Breast epithelium (tissue), 4 donors: ENCODE measurements at regions not wholly inside any gene's neighbourhood (a gene's known extent, or its start where the extent isn't known, plus 50 kb on each side); places are given as distances from the start of the nearest gene placed in this dataset.

ENCODE experiments used
- DNase-seq, 2 donors: peaks; one replicate each; pipeline ENCODE4 v3.0.0-alpha.2; 2019; ENCODE audit warnings: low spot score in 2 of 2
- H3K27ac ChIP-seq, 2 donors: fragments of 200-600 bp; sonication (generic) in 1 of 2; one replicate each; pipeline ENCODE4 v1.5.1; 2016 to 2019; ENCODE audit warnings: mild to moderate bottlenecking in 1 of 2
- H3K27me3 ChIP-seq, 2 donors: fragments of 200-600 bp; sonication (generic) in 1 of 2; one replicate each; pipeline versions ENCODE4 v1.5.1 to v1.6.0; 2017 to 2019; ENCODE audit warnings: control low read depth in 1 of 2, mild to moderate bottlenecking in 1 of 2
- H3K36me3 ChIP-seq: fragments of 200-600 bp; one replicate; pipeline ENCODE4 v1.5.1; 2019
- H3K4me1 ChIP-seq, 2 donors: fragments of 200-600 bp; sonication (generic); one replicate each; pipeline ENCODE4 v1.5.1; 2016 to 2019; ENCODE audit warnings: control low read depth in 1 of 2
- H3K4me3 ChIP-seq, 3 donors: fragments of 200-600 bp; sonication (generic); 1 replicate in 2 of 3; 2 replicates in 1 of 3; pipeline ENCODE4 v1.5.1; 2016 to 2019; ENCODE audit warnings: mild to moderate bottlenecking in 3 of 3, moderate library complexity in 2 of 3
- H3K9me3 ChIP-seq, 2 donors: fragments of 200-600 bp; sonication (generic) in 1 of 2; one replicate each; pipeline ENCODE4 v1.5.1; 2016 to 2019; ENCODE audit warnings: control low read depth in 1 of 2
- CTCF ChIP-seq, 3 donors: fragments of 450-650 bp; IDR thresholded peaks; one replicate each; pipeline ENCODE4 v1.5.1; 2016 to 2017; ENCODE audit warnings: antibody characterized with exemption in 3 of 3, mild to moderate bottlenecking in 3 of 3, moderate library complexity in 3 of 3
- POLR2A ChIP-seq: fragments of 450-650 bp; IDR thresholded peaks from one replicate; pipeline ENCODE4 v1.6.1; 2016; ENCODE audit warnings: antibody characterized with exemption, mild to moderate bottlenecking, moderate library complexity
- POLR2AphosphoS5 ChIP-seq, 3 donors: sonication (generic); formaldehyde crosslinking; IDR thresholded peaks; one replicate each; pipeline ENCODE4 v1.6.1; 2017; ENCODE audit warnings: antibody characterized with exemption in 3 of 3
- intact Hi-C: fragments of 100-400 bp; cut with DNase I; formaldehyde crosslinking; loops from one replicate; pipeline ENCODE4 v1.15.1; 2023; ENCODE audit warnings: low total_unique reads

- no peak for DNase-seq
- no peaks in the 10 kb centered on the region for H3K36me3 ChIP-seq
- intact Hi-C loops, result no loop called here
- no peaks in the 10 kb centered on the region for H3K27me3 ChIP-seq
- H3K4me3 ChIP-seq, result no peak overlapping the region
- no peak for TF ChIP-seq POLR2AphosphoS5 (IDR thresholded peaks at IDR 0.05)
- TF ChIP-seq CTCF (IDR thresholded peaks at IDR 0.05), result no peak
- TF ChIP-seq POLR2A, result no peak
- no peaks in the 10 kb centered on the region for H3K4me1 ChIP-seq
- no peak overlapping the region for H3K27ac ChIP-seq
- H3K9me3 ChIP-seq, result peaks cover 0 to 10% of the 10 kb centered on the region in 2 donors
These were observed 236.5 kb downstream of the RSL24D1 start for GRCh38 chr15:54960266-54960665.

GRCh38 chr15:54941417-54941816 lies 255.3 kb downstream of the RSL24D1 start:
- DNase-seq, result no peak
- Histone ChIP-seq H3K27ac (peak overlapping the region in 1 of 2 donors; percentile 19), H3K36me3 (no peaks in the 10 kb centered on the region), H3K27me3 (no peaks in the 10 kb centered on the region), H3K9me3 (no peaks in the 10 kb centered on the region), H3K4me3 (no peak overlapping the region), H3K4me1 (no peaks in the 10 kb centered on the region)
- intact Hi-C loops, result no loop called here
- TF ChIP-seq POLR2AphosphoS5 (IDR thresholded peaks at IDR 0.05), result no peak
- no peak for TF ChIP-seq CTCF (IDR thresholded peaks at IDR 0.05)
- TF ChIP-seq POLR2A, result no peak

- H3K4me1 ChIP-seq, result no peaks in the 10 kb centered on the region
- TF ChIP-seq POLR2A, result no peak
- TF ChIP-seq CTCF (IDR thresholded peaks at IDR 0.05), result no peak
- TF ChIP-seq POLR2AphosphoS5 (IDR thresholded peaks at IDR 0.05), result no peak
- no peak overlapping the region for H3K27ac ChIP-seq
- peaks cover 0 to 2% of the 10 kb centered on the region in 2 donors for H3K9me3 ChIP-seq
- H3K4me3 ChIP-seq, result no peak overlapping the region
- H3K27me3 ChIP-seq, result no peaks in the 10 kb centered on the region
- intact Hi-C loops, result no loop called here
- no peak for DNase-seq
- H3K36me3 ChIP-seq, result no peaks in the 10 kb centered on the region
These were observed 279.4 kb downstream of the RSL24D1 start for GRCh38 chr15:54917312-54917711.

GRCh38 chr15:54915380-54915779 lies 281.4 kb downstream of the RSL24D1 start:
- intact Hi-C loops, result no loop called here
- no peaks in the 10 kb centered on the region for H3K27me3 ChIP-seq
- no peak for DNase-seq
- no peaks in the 10 kb centered on the region for H3K4me1 ChIP-seq
- no peaks in the 10 kb centered on the region for H3K36me3 ChIP-seq
- H3K4me3 ChIP-seq, result no peak overlapping the region
- H3K9me3 ChIP-seq, result no peaks in the 10 kb centered on the region
- TF ChIP-seq POLR2A (no peak), POLR2AphosphoS5 (IDR thresholded peaks at IDR 0.05) (no peak), CTCF (IDR thresholded peaks at IDR 0.05) (no peak)
- no peak overlapping the region for H3K27ac ChIP-seq

- Histone ChIP-seq H3K27ac (no peak overlapping the region), H3K9me3 (peaks cover 7 to 27% of the 10 kb centered on the region in 2 donors)
These were observed 312.4 kb downstream of the RSL24D1 start for GRCh38 chr15:54884312-54884711.

More at GRCh38 chr15:54884312-54884711, 312.4 kb downstream of the RSL24D1 start:
- no peak overlapping the region for H3K4me3 ChIP-seq
- no peaks in the 10 kb centered on the region for H3K36me3 ChIP-seq
- TF ChIP-seq CTCF (IDR thresholded peaks at IDR 0.05), result no peak
- no peak for TF ChIP-seq POLR2A
- no peak for TF ChIP-seq POLR2AphosphoS5 (IDR thresholded peaks at IDR 0.05)
- no peak for DNase-seq
- H3K27me3 ChIP-seq, result no peaks in the 10 kb centered on the region
- H3K4me1 ChIP-seq, result no peaks in the 10 kb centered on the region
- intact Hi-C loops, result no loop called here
